ENCODE measurements at regions not wholly inside any gene's neighbourhood (a gene's known extent, or its start where the extent isn't known, plus 50 kb on each side); places are given as distances from the start of the nearest gene placed in this dataset.

- TF ChIP-seq CUX1 (IDR thresholded peaks at IDR 0.05; ENCODE audit: insufficient replicate concordance, low read depth, low read length) (no peak), E4F1 (IDR thresholded peaks at IDR 0.05; ENCODE audit: borderline replicate concordance, partially characterized antibody) (no peak), SUPT20H (IDR thresholded peaks at IDR 0.05; ENCODE audit: borderline replicate concordance, control insufficient read depth, low read depth, low read length) (no peak), SMAD5 (IDR thresholded peaks at IDR 0.05; ENCODE audit: low read depth) (no peak)
These were observed 260.9 kb downstream of the OXSM start (continued) for GRCh38 chr3:26050776-26051175.

GRCh38 chr3:26058901-26059321, 269.0 kb downstream of the OXSM start:
- ChIA-PET SMC1A (ENCODE audit: uncharacterized antibody, unreplicated experiment) (no interaction called here), POLR2A (no interaction called here), RAD21 (ENCODE audit: unreplicated experiment) (no interaction called here), CTCF (interaction anchor here (0.6 kb wide), 1 partner anchor 59 kb away, joined by 3 read pairs; no protein-coding TSS in a partner anchor)
- ATAC-seq (no peak), DNase-seq (ENCODE audit: low read depth, low spot score) (no peak), FAIRE-seq (no peak)
- Histone ChIP-seq H3K27me3 (replicated peaks in 1 of 2; ENCODE audit: control insufficient read depth in 2 of 2, insufficient read depth in 2 of 2, low read length in 1 of 2) (no peaks in the 10 kb centered on the region), H4K20me1 (ENCODE audit: control insufficient read depth, insufficient read depth) (no peaks in the 10 kb centered on the region), H3K4me3 (no peak overlapping the region), H3K4me1 (ENCODE audit: control insufficient read depth, insufficient read depth, low read length) (no peaks in the 10 kb centered on the region), H3K79me2 (ENCODE audit: control insufficient read depth, insufficient read depth, low read length) (no peaks in the 10 kb centered on the region), H3K9ac (ENCODE audit: control insufficient read depth, insufficient read depth, low read length) (no peak overlapping the region), H3K9me3 (replicated peaks; ENCODE audit: control insufficient read depth, insufficient read depth, low read length) (no peaks in the 10 kb centered on the region), H2AFZ (ENCODE audit: control insufficient read depth, low read depth, low read length) (no peak overlapping the region), H3K36me3 (ENCODE audit: control insufficient read depth in 2 of 2, insufficient read depth in 2 of 2, low read length in 1 of 2) (no peaks in the 10 kb centered on the region), H3K27ac (ENCODE audit: control insufficient read depth, insufficient read depth) (no peak overlapping the region), H3K4me2 (ENCODE audit: control insufficient read depth, insufficient read depth) (no peak overlapping the region)
- in situ Hi-C loops (cut with MboI) = no loop called here
- intact Hi-C loops (cut with micrococcal nuclease; ENCODE audit: unreplicated experiment) = no loop called here
- 26% methylated on average over 4 of the region's 4 CpGs for WGBS (ENCODE audit: insufficient coverage, insufficient replicate concordance, low lambda C conversion rate, missing lambda C conversion rate)
- BruUV-seq (replicated peaks) = no TSS peak
- TF ChIP-seq GATAD2B (conservative IDR thresholded peaks at IDR 0.05; ENCODE audit: low read depth) (no peak), IKZF2 (IDR thresholded peaks at IDR 0.05) (no peak), MTA3 (IDR thresholded peaks at IDR 0.05; ENCODE audit: borderline replicate concordance, low read length) (no peak), CUX1 (IDR thresholded peaks at IDR 0.05; ENCODE audit: insufficient replicate concordance, low read depth, low read length) (no peak)
